Lung (tissue), 11 donors: ENCODE measurements at regions not wholly inside any gene's neighbourhood (a gene's known extent, or its start where the extent isn't known, plus 50 kb on each side); places are given as distances from the start of the nearest gene placed in this dataset.

Source experiments
- ATAC-seq: fragments of 200-7000 bp; cut with Tn5 transposase; one replicate; pipeline ENCODE4 v1.9.1; 2020; ENCODE audit warnings: moderate number of reproducible peaks; ENCODE audit not compliant: insufficient read depth, low FRiP score
- DNase-seq, 3 donors: peaks; one replicate each; pipeline ENCODE4 v3.0.0-alpha.2; 2013 to 2017
- H3K27ac ChIP-seq, 2 donors: one replicate each; pipeline ENCODE4 v1.5.1; 2013; ENCODE audit warnings: mild to moderate bottlenecking in 2 of 2, moderate library complexity in 2 of 2, control low read depth in 1 of 2, inconsistent platforms in 1 of 2, low read depth in 1 of 2, low read length in 1 of 2
- H3K27me3 ChIP-seq, 3 donors: one replicate each; pipeline ENCODE4 v1.5.1; 2013; ENCODE audit warnings: low read length in 2 of 3; ENCODE audit not compliant: control insufficient read depth in 3 of 3, insufficient read depth in 3 of 3
- H3K36me3 ChIP-seq, 4 donors: one replicate each; pipeline ENCODE4 v1.5.1; 2013; ENCODE audit warnings: low read length in 4 of 4, mild to moderate bottlenecking in 1 of 4, moderate library complexity in 1 of 4; ENCODE audit not compliant: control insufficient read depth in 4 of 4, insufficient read depth in 4 of 4
- H3K4me1 ChIP-seq, 5 donors: one replicate each; pipeline ENCODE4 v1.5.1; 2013; ENCODE audit warnings: low read length in 5 of 5, mild to moderate bottlenecking in 2 of 5, moderate library complexity in 1 of 5; ENCODE audit not compliant: control insufficient read depth in 5 of 5, insufficient read depth in 5 of 5
- H3K4me3 ChIP-seq: one replicate; pipeline ENCODE4 v1.5.1; 2013; ENCODE audit warnings: mild to moderate bottlenecking, control low read depth, moderate library complexity
- H3K9ac ChIP-seq, 2 donors: one replicate each; pipeline ENCODE4 v1.5.1; 2013; ENCODE audit warnings: low read length in 2 of 2, control low read depth in 1 of 2; ENCODE audit not compliant: insufficient read depth in 1 of 2
- H3K9me3 ChIP-seq, 4 donors: one replicate each; pipeline ENCODE4 v1.5.1; 2013; ENCODE audit warnings: low read length in 3 of 4, mild to moderate bottlenecking in 1 of 4, moderate library complexity in 1 of 4; ENCODE audit not compliant: control insufficient read depth in 4 of 4, insufficient read depth in 3 of 4
- CTCF ChIP-seq: IDR thresholded peaks from 2 replicates; pipeline ENCODE4 v1.5.1; 2012; ENCODE audit warnings: mild to moderate bottlenecking; ENCODE audit errors: control extremely low read depth, extremely low read depth
- WGBS, 2 donors: extraction: QIAGEN DNeasy Blood & Tissue Kit; methylation state at CpG; one replicate each; pipeline ENCODE4 v1.1.7; 2013; 5-methylcytosine and 5-hydroxymethylcytosine counted together
- donor health status: control.
- donor health status: control.
- donor health status: Bipolar disorder and iron deficiency.
- donor health status: healthy.
- donor health status: DM: yes; HTN: yes; CAD: no.

- TF ChIP-seq CTCF: no peak
Observed at GRCh38 chr5:166436872-166437271, 1854.6 kb upstream of the WWC1 start.

GRCh38 chr5:166486348-166486747 is 1805.1 kb upstream of the WWC1 start:
- ATAC-seq: no peak
- 91% methylated on average over 3 of the region's 3 CpGs for WGBS, 2 donors
- H3K27me3 ChIP-seq: no peaks in the 10 kb centered on the region
- no peak for TF ChIP-seq CTCF
- H3K4me3 ChIP-seq: no peak overlapping the region
- H3K9ac ChIP-seq: no peak overlapping the region
- peaks cover 0 to 3% (median 0%) of the 10 kb centered on the region in 4 donors for H3K9me3 ChIP-seq
- H3K27ac ChIP-seq: no peak overlapping the region
- no peaks in the 10 kb centered on the region for H3K4me1 ChIP-seq
- H3K36me3 ChIP-seq: no peaks in the 10 kb centered on the region
- no peak for DNase-seq

More at GRCh38 chr5:166436872-166437271, 1854.6 kb upstream of the WWC1 start:
- ATAC-seq: no peak
- WGBS, 2 donors: 66 to 87% methylated on average over 3 of the region's 3 CpGs
- Histone ChIP-seq H3K9ac (no peak overlapping the region), H3K27ac (no peak overlapping the region), H3K9me3 (peaks cover 0 to 2% (median 0%) of the 10 kb centered on the region in 4 donors), H3K4me1 (no peaks in the 10 kb centered on the region), H3K4me3 (no peak overlapping the region), H3K27me3 (no peaks in the 10 kb centered on the region), H3K36me3 (no peaks in the 10 kb centered on the region)
- DNase-seq: no peak

- 70 to 72% methylated on average over 3 of the region's 3 CpGs for WGBS, 2 donors
- no peak for DNase-seq
Observed at GRCh38 chr5:166488560-166488959, 1802.9 kb upstream of the WWC1 start.

More at GRCh38 chr5:166488560-166488959, 1802.9 kb upstream of the WWC1 start:
- Histone ChIP-seq H3K4me1 (no peaks in the 10 kb centered on the region), H3K27ac (no peak overlapping the region), H3K27me3 (no peaks in the 10 kb centered on the region), H3K9ac (no peak overlapping the region), H3K9me3 (peaks cover 0 to 3% (median 0%) of the 10 kb centered on the region in 4 donors), H3K36me3 (no peaks in the 10 kb centered on the region), H3K4me3 (no peak overlapping the region)
- no peak for TF ChIP-seq CTCF
- ATAC-seq: no peak
